ENCODE measurements at regions not wholly inside any gene's neighbourhood (a gene's known extent, or its start where the extent isn't known, plus 50 kb on each side); places are given as distances from the start of the nearest gene placed in this dataset.

GRCh38 chr13:106686163-106686562 is 118.2 kb upstream of the ARGLU1 start:
- H2AFZ ChIP-seq (ENCODE audit: low read depth, low read length): no peak overlapping the region
- H4K20me1 ChIP-seq (ENCODE audit: insufficient read depth, low read length): no peaks in the 10 kb centered on the region
- no peak overlapping the region for H3K9ac ChIP-seq (ENCODE audit: low read length)
- Mint-ChIP-seq H3K36me3 (ENCODE audit: low read depth, unreplicated experiment) (no peaks in the 10 kb centered on the region), H3K4me1 (ENCODE audit: low read depth, unreplicated experiment) (peaks cover 2% of the 10 kb centered on the region), H3K27me3 (ENCODE audit: low read depth, unreplicated experiment) (no peaks in the 10 kb centered on the region), H3K27ac (ENCODE audit: unreplicated experiment) (no peak overlapping the region), H3K4me3 (ENCODE audit: unreplicated experiment) (no peak overlapping the region), H3K9me3 (ENCODE audit: unreplicated experiment) (no peaks in the 10 kb centered on the region)
- DNase-seq (ENCODE audit: low read depth) (no peak), FAIRE-seq (no peak)
- no peak overlapping the region for H3K4me3 ChIP-seq (ENCODE audit: insufficient read depth, low read depth, low read length)
- no peaks in the 10 kb centered on the region for H3K79me2 ChIP-seq (ENCODE audit: insufficient read depth, low read length)
- no peaks in the 10 kb centered on the region for H3K9me3 ChIP-seq (ENCODE audit: insufficient read depth, low read depth, low read length)
- no peaks in the 10 kb centered on the region for H3K27me3 ChIP-seq (ENCODE audit: insufficient read depth, low read length)
- no peak overlapping the region for H3K27ac ChIP-seq (ENCODE audit: low read depth, low read length)
- no peak overlapping the region for H3K4me2 ChIP-seq (ENCODE audit: low read length)
- no peak for TF ChIP-seq EZH2 (IDR thresholded peaks at IDR 0.05; ENCODE audit: insufficient read depth, low read length)
- TF ChIP-seq CTCF (IDR thresholded peaks at IDR 0.05; ENCODE audit: insufficient read depth, low read depth, low read length): no peak
- H3K36me3 ChIP-seq (ENCODE audit: insufficient read depth, low read length): no peaks in the 10 kb centered on the region
- no peaks in the 10 kb centered on the region for H3K4me1 ChIP-seq (ENCODE audit: insufficient read depth, low read length)

GRCh38 chr13:106685143-106685542 is 117.2 kb upstream of the ARGLU1 start:
- H3K36me3 Mint-ChIP-seq (ENCODE audit: low read depth, unreplicated experiment): no peaks in the 10 kb centered on the region
- H3K9me3 Mint-ChIP-seq (ENCODE audit: unreplicated experiment): no peaks in the 10 kb centered on the region
- DNase-seq (ENCODE audit: low read depth): no peak
- no peak overlapping the region for H3K4me3 Mint-ChIP-seq (ENCODE audit: unreplicated experiment)
- Histone ChIP-seq H2AFZ (ENCODE audit: low read depth, low read length) (no peak overlapping the region), H3K4me3 (ENCODE audit: insufficient read depth, low read depth, low read length) (no peak overlapping the region), H3K4me1 (ENCODE audit: insufficient read depth, low read length) (no peaks in the 10 kb centered on the region), H3K27ac (ENCODE audit: low read depth, low read length) (no peak overlapping the region), H3K27me3 (ENCODE audit: insufficient read depth, low read length) (no peaks in the 10 kb centered on the region), H3K36me3 (ENCODE audit: insufficient read depth, low read length) (no peaks in the 10 kb centered on the region), H3K4me2 (ENCODE audit: low read length) (no peak overlapping the region), H3K9me3 (ENCODE audit: insufficient read depth, low read depth, low read length) (no peaks in the 10 kb centered on the region), H3K9ac (ENCODE audit: low read length) (no peak overlapping the region), H3K79me2 (ENCODE audit: insufficient read depth, low read length) (no peaks in the 10 kb centered on the region), H4K20me1 (ENCODE audit: insufficient read depth, low read length) (no peaks in the 10 kb centered on the region)
- H3K4me1 Mint-ChIP-seq (ENCODE audit: low read depth, unreplicated experiment): peaks cover 9% of the 10 kb centered on the region
- no peaks in the 10 kb centered on the region for H3K27me3 Mint-ChIP-seq (ENCODE audit: low read depth, unreplicated experiment)
- TF ChIP-seq CTCF (IDR thresholded peaks at IDR 0.05; ENCODE audit: insufficient read depth, low read depth, low read length): no peak
- TF ChIP-seq EZH2 (IDR thresholded peaks at IDR 0.05; ENCODE audit: insufficient read depth, low read length): no peak
- no peak overlapping the region for H3K27ac Mint-ChIP-seq (ENCODE audit: unreplicated experiment)
- no peak for FAIRE-seq

- no peaks in the 10 kb centered on the region for H3K36me3 Mint-ChIP-seq (ENCODE audit: low read depth, unreplicated experiment)
- Histone ChIP-seq H3K79me2 (ENCODE audit: insufficient read depth, low read length) (no peaks in the 10 kb centered on the region), H3K4me3 (ENCODE audit: insufficient read depth, low read depth, low read length) (no peak overlapping the region), H4K20me1 (ENCODE audit: insufficient read depth, low read length) (no peaks in the 10 kb centered on the region), H3K4me1 (ENCODE audit: insufficient read depth, low read length) (no peaks in the 10 kb centered on the region), H3K9me3 (ENCODE audit: insufficient read depth, low read depth, low read length) (no peaks in the 10 kb centered on the region), H3K9ac (ENCODE audit: low read length) (no peak overlapping the region), H3K36me3 (ENCODE audit: insufficient read depth, low read length) (no peaks in the 10 kb centered on the region), H3K27ac (ENCODE audit: low read depth, low read length) (no peak overlapping the region), H3K27me3 (ENCODE audit: insufficient read depth, low read length) (no peaks in the 10 kb centered on the region), H2AFZ (ENCODE audit: low read depth, low read length) (no peak overlapping the region), H3K4me2 (ENCODE audit: low read length) (no peak overlapping the region)
- DNase-seq (ENCODE audit: low read depth) (no peak), FAIRE-seq (no peak)
- no peak overlapping the region for H3K27ac Mint-ChIP-seq (ENCODE audit: unreplicated experiment)
- H3K9me3 Mint-ChIP-seq (ENCODE audit: unreplicated experiment): no peaks in the 10 kb centered on the region
- H3K4me3 Mint-ChIP-seq (ENCODE audit: unreplicated experiment): no peak overlapping the region
- H3K27me3 Mint-ChIP-seq (ENCODE audit: low read depth, unreplicated experiment): no peaks in the 10 kb centered on the region
- TF ChIP-seq EZH2 (IDR thresholded peaks at IDR 0.05; ENCODE audit: insufficient read depth, low read length) (no peak), CTCF (IDR thresholded peaks at IDR 0.05; ENCODE audit: insufficient read depth, low read depth, low read length) (no peak)
- peaks cover 9% of the 10 kb centered on the region for H3K4me1 Mint-ChIP-seq (ENCODE audit: low read depth, unreplicated experiment)
These were observed 116.0 kb upstream of the ARGLU1 start for GRCh38 chr13:106683918-106684317.

Data from astrocyte (in vitro differentiated cells and primary cell).